ENCODE measurements at regions not wholly inside any gene's neighbourhood (a gene's known extent, or its start where the extent isn't known, plus 50 kb on each side); places are given as distances from the start of the nearest gene placed in this dataset.

DNA sequence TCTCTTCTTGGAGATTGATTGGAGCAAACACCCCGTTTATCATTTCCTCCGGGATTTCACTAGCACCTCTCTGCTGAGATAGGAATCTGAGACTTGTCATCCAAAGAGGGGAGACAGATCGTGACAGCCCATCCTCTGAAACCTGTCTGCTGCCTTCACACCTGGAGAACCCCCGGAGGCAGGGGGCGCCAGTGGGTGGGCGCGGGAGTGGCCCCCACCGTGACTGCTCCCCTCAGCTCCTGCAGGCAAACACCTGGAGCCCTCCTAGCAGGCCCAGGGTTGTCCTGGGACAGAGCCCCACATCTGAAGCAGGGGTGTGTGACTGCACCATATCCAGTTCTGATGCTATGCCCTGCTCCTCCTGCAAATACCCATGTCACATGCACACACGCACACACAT lies 209.5 kb upstream of the POU3F1 start:
- Mint-ChIP-seq H3K27me3 (ENCODE audit: low read depth) (peaks cover 12% of the 10 kb centered on the region), H3K4me3 (no peak overlapping the region), H3K9me3 (peaks cover 3 to 11% of the 10 kb centered on the region in 2 experiments; a peak in 4 of 5 replicates), H3K27ac (no peak overlapping the region), H3K4me1 (peaks cover 8 to 21% of the 10 kb centered on the region in 2 experiments; a peak in 3 of 4 replicates), H3K36me3 (ENCODE audit: insufficient read depth in 1 of 3, low read depth in 3 of 3) (peaks cover 0 to 5% (median 5%) of the 10 kb centered on the region in 3 experiments; a peak in 3 of 7 replicates)
- Histone ChIP-seq H2AFZ (ENCODE audit: low read length) (no peak overlapping the region), H2BK20ac (ENCODE audit: low read depth, low read length, poor library complexity, severe bottlenecking) (no peak overlapping the region), H2BK15ac (ENCODE audit: low read depth, low read length) (no peak overlapping the region), H2AK5ac (ENCODE audit: insufficient read length, low read length) (no peak overlapping the region), H3K23ac (ENCODE audit: insufficient read length, low read depth, low read length) (no peak overlapping the region), H3K56ac (ENCODE audit: insufficient read length, low read depth, low read length) (no peak overlapping the region), H2BK12ac (ENCODE audit: insufficient read length, low read depth, low read length) (no peak overlapping the region), H3K79me1 (ENCODE audit: insufficient read depth, low read depth, low read length, poor library complexity, severe bottlenecking) (no peaks in the 10 kb centered on the region), H4K8ac (replicated peaks; ENCODE audit: insufficient read length, low read depth, low read length) (no peak overlapping the region), H3K27me3 (ENCODE audit: insufficient read depth, low read length) (no peaks in the 10 kb centered on the region), H3K4ac (ENCODE audit: low read depth, low read length) (no peak overlapping the region), H3K18ac (ENCODE audit: insufficient read length, low read depth, low read length) (no peak overlapping the region), H3K4me2 (ENCODE audit: insufficient read depth, insufficient read length, low read length) (no peak overlapping the region), H4K5ac (ENCODE audit: insufficient read length, low read depth, low read length) (no peak overlapping the region), H3K9me3 (ENCODE audit: control insufficient read depth, low read depth, low read length) (no peaks in the 10 kb centered on the region), H3K9ac (ENCODE audit: extremely low read depth, insufficient read length, low read length) (no peak overlapping the region), H3K4me1 (ENCODE audit: insufficient read depth, low read length) (no peaks in the 10 kb centered on the region; the same call in 1 of the 2 replicates), H4K20me1 (ENCODE audit: control insufficient read depth, insufficient read depth, insufficient read length) (no peaks in the 10 kb centered on the region), H3T11ph (ENCODE audit: low read length) (no peak overlapping the region), H3K79me2 (ENCODE audit: insufficient read depth, low read length) (no peaks in the 10 kb centered on the region), H3K23me2 (ENCODE audit: insufficient read length, low read depth, low read length, poor library complexity, severe bottlenecking) (no peaks in the 10 kb centered on the region), H3K14ac (ENCODE audit: insufficient read depth, low read length) (no peak overlapping the region), H3K27ac (ENCODE audit: insufficient read length, low read depth, low read length) (no peak overlapping the region), H2BK5ac (ENCODE audit: insufficient read length, low read length) (no peak overlapping the region), H4K91ac (ENCODE audit: insufficient read length, low read depth, low read length) (no peak overlapping the region), H2BK120ac (ENCODE audit: low read depth, low read length, poor library complexity, severe bottlenecking) (no peak overlapping the region)
- no CpG with 5 or more reads among the region's 9 CpGs for WGBS (ENCODE audit: extremely low coverage, insufficient read length, low lambda C conversion rate)
- TF ChIP-seq, protein P1, sequence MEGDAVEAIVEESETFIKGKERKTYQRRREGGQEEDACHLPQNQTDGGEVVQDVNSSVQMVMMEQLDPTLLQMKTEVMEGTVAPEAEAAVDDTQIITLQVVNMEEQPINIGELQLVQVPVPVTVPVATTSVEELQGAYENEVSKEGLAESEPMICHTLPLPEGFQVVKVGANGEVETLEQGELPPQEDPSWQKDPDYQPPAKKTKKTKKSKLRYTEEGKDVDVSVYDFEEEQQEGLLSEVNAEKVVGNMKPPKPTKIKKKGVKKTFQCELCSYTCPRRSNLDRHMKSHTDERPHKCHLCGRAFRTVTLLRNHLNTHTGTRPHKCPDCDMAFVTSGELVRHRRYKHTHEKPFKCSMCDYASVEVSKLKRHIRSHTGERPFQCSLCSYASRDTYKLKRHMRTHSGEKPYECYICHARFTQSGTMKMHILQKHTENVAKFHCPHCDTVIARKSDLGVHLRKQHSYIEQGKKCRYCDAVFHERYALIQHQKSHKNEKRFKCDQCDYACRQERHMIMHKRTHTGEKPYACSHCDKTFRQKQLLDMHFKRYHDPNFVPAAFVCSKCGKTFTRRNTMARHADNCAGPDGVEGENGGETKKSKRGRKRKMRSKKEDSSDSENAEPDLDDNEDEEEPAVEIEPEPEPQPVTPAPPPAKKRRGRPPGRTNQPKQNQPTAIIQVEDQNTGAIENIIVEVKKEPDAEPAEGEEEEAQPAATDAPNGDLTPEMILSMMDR (conservative IDR thresholded peaks at IDR 0.05) = peak; percentile 42; the same call in 2 of the 3 replicates
- DNase-seq = no peak

Measured in H9 (cell line).